Sciatic nerve (tissue), 2 donors: ENCODE measurements at regions not wholly inside any gene's neighbourhood (a gene's known extent, or its start where the extent isn't known, plus 50 kb on each side); places are given as distances from the start of the nearest gene placed in this dataset.
A peak's percentile ranks its signal among the peaks of the same experiment; 100 is the strongest.

Source experiments
- ATAC-seq: fragments of 200-7000 bp; cut with Tn5 transposase; one replicate; pipeline ENCODE4 v1.9.1; 2020; ENCODE audit warnings: mild to moderate bottlenecking, moderate library complexity
- DNase-seq: peaks from one replicate; pipeline ENCODE4 v3.0.0-alpha.2; 2020; ENCODE audit warnings: low spot score
- intact Hi-C: fragments of 100-400 bp; cut with DNase I; formaldehyde crosslinking; loops from one replicate; pipeline ENCODE4 v1.14.2; 2022
- donor health status: DM: no; HTN: no; CAD: no.
- donor health status: DM: no; HTN: no; CAD: no.

GRCh38 chr2:158732573-158733429 is 62.3 kb upstream of the DAPL1 start:
- intact Hi-C loops, result no loop called here
- ATAC-seq (no peak), DNase-seq (no peak)

- intact Hi-C loops, result no loop called here
- DNase-seq (no peak), ATAC-seq (no peak)
These were observed 61.7 kb upstream of the DAPL1 start for GRCh38 chr2:158733430-158733755.

- intact Hi-C loops, result no loop called here
- ATAC-seq (no peak), DNase-seq (no peak)
These were observed 60.7 kb upstream of the DAPL1 start for GRCh38 chr2:158734442-158734841.

GRCh38 chr2:158735822-158736580 is 59.1 kb upstream of the DAPL1 start:
- ATAC-seq (no peak), DNase-seq (no peak)
- intact Hi-C loops, result no loop called here

GRCh38 chr2:158738363-158738762 is 56.8 kb upstream of the DAPL1 start:
- DNase-seq (no peak), ATAC-seq (no peak)
- intact Hi-C loops, result no loop called here

GRCh38 chr2:158740127-158740526 is 55.0 kb upstream of the DAPL1 start:
- ATAC-seq (no peak), DNase-seq (no peak)
- intact Hi-C loops, result no loop called here

- intact Hi-C loops, result no loop called here
- DNase-seq (no peak), ATAC-seq (no peak)
These were observed 54.5 kb upstream of the DAPL1 start for GRCh38 chr2:158740621-158741020.

GRCh38 chr2:158741625-158742024 is 53.5 kb upstream of the DAPL1 start:
- ATAC-seq, result no peak
- DNase-seq, result no peak
- intact Hi-C loops, result no loop called here

- DNase-seq (no peak), ATAC-seq (no peak)
- intact Hi-C loops, result no loop called here
These were observed 52.6 kb upstream of the DAPL1 start for GRCh38 chr2:158742536-158742935.

GRCh38 chr2:158743466-158743865 is 51.7 kb upstream of the DAPL1 start:
- ATAC-seq, result no peak
- DNase-seq, result no peak
- intact Hi-C loops, result no loop called here

GRCh38 chr2:158743879-158744278 is 51.2 kb upstream of the DAPL1 start:
- DNase-seq, result no peak
- no peak for ATAC-seq
- intact Hi-C loops, result no loop called here

- DNase-seq (peak; percentile 71), ATAC-seq (peak; percentile 83)
- intact Hi-C loops, result no loop called here
These were observed 49.9 kb upstream of the DAPL1 start for GRCh38 chr2:158745067-158745865.
